Spinal cord (tissue), 9 donors: ENCODE measurements at regions not wholly inside any gene's neighbourhood (a gene's known extent, or its start where the extent isn't known, plus 50 kb on each side); places are given as distances from the start of the nearest gene placed in this dataset.
A peak's percentile ranks its signal among the peaks of the same experiment; 100 is the strongest.

Source experiments
- DNase-seq, 6 donors: peaks; one replicate each; pipeline versions ENCODE4 v3.0.0 to v3.0.0-alpha.2; 2013 to 2015; ENCODE audit warnings: low spot score in 6 of 6, low read depth in 4 of 6
- H3K27ac ChIP-seq: one replicate; pipeline ENCODE4 v1.5.1; 2013; ENCODE audit warnings: low read depth, low read length, control low read depth
- H3K27me3 ChIP-seq: one replicate; pipeline ENCODE4 v1.6.1; 2013; ENCODE audit warnings: low read length; ENCODE audit not compliant: control insufficient read depth, insufficient read depth
- H3K36me3 ChIP-seq: one replicate; pipeline ENCODE4 v1.6.1; 2013; ENCODE audit warnings: low read length; ENCODE audit not compliant: control insufficient read depth, insufficient read depth
- H3K4me1 ChIP-seq: one replicate; pipeline ENCODE4 v1.6.1; 2013; ENCODE audit warnings: low read length; ENCODE audit not compliant: control insufficient read depth, insufficient read depth
- H3K4me3 ChIP-seq: one replicate; pipeline ENCODE4 v1.5.1; 2013; ENCODE audit warnings: low read depth, low read length, control low read depth
- H3K9me3 ChIP-seq: one replicate; pipeline ENCODE4 v1.6.1; 2013; ENCODE audit warnings: low read length; ENCODE audit not compliant: control insufficient read depth, insufficient read depth
- WGBS: methylation state at CpG from one replicate; pipeline ENCODE4 v1.1.5; 2013; ENCODE audit warnings: missing lambda C conversion rate; ENCODE audit not compliant: insufficient coverage; 5-methylcytosine and 5-hydroxymethylcytosine counted together
- donor health status: healthy.

GRCh38 chr18:44180683-44181082 lies 500.0 kb upstream of the SETBP1 start:
- no peak overlapping the region for H3K27ac ChIP-seq
- no peaks in the 10 kb centered on the region for H3K36me3 ChIP-seq
- no peak overlapping the region for H3K4me3 ChIP-seq
- H3K9me3 ChIP-seq, result no peaks in the 10 kb centered on the region
- no peaks in the 10 kb centered on the region for H3K27me3 ChIP-seq
- DNase-seq, result no peak
- no CpG with 5 or more reads among the region's 1 CpG for WGBS
- no peaks in the 10 kb centered on the region for H3K4me1 ChIP-seq

GRCh38 chr18:44181951-44182747 lies 498.5 kb upstream of the SETBP1 start:
- DNase-seq, result peak in 1 of 6 donors; percentile 48
- WGBS, result 90% methylated on average over 2 of the region's 3 CpGs
- no peaks in the 10 kb centered on the region for H3K9me3 ChIP-seq

DNA sequence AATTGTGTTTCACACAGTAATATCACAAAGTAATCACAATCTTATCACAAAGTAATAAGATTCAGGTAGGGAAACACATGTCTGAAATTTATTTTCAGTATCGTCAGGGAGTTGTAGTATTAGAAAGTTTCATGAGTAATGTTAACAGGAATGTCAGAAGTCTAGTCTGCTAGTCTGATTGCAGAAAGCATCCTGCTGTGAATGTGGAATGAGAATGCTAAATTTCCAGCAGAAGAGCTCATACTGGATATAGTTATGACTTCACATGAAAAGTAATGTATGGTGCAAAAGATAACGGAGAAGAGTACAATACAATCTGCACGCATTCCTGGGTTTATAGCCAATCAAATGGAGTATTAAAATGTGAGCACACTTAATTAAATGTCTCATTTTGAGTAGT lies 494.7 kb upstream of the SETBP1 start:
- H3K4me3 ChIP-seq, result no peak overlapping the region
- 87% methylated on average over 3 of the region's 3 CpGs for WGBS

More at GRCh38 chr18:44181951-44182747, 498.5 kb upstream of the SETBP1 start:
- no peak overlapping the region for H3K4me3 ChIP-seq
- H3K36me3 ChIP-seq, result no peaks in the 10 kb centered on the region
- H3K4me1 ChIP-seq, result no peaks in the 10 kb centered on the region
- H3K27me3 ChIP-seq, result no peaks in the 10 kb centered on the region
- no peak overlapping the region for H3K27ac ChIP-seq

GRCh38 chr18:44187090-44187489 lies 493.6 kb upstream of the SETBP1 start:
- Histone ChIP-seq H3K9me3 (no peaks in the 10 kb centered on the region), H3K4me1 (no peaks in the 10 kb centered on the region), H3K27me3 (no peaks in the 10 kb centered on the region), H3K4me3 (no peak overlapping the region), H3K36me3 (no peaks in the 10 kb centered on the region), H3K27ac (no peak overlapping the region)
- no peak for DNase-seq
- no CpG with 5 or more reads among the region's 2 CpGs for WGBS

More for the DNA sequence above, 494.7 kb upstream of the SETBP1 start:
- Histone ChIP-seq H3K36me3 (no peaks in the 10 kb centered on the region), H3K27me3 (no peaks in the 10 kb centered on the region), H3K9me3 (no peaks in the 10 kb centered on the region), H3K4me1 (no peaks in the 10 kb centered on the region), H3K27ac (no peak overlapping the region)
- DNase-seq, result peak in 1 of 6 donors; percentile 51

DNA sequence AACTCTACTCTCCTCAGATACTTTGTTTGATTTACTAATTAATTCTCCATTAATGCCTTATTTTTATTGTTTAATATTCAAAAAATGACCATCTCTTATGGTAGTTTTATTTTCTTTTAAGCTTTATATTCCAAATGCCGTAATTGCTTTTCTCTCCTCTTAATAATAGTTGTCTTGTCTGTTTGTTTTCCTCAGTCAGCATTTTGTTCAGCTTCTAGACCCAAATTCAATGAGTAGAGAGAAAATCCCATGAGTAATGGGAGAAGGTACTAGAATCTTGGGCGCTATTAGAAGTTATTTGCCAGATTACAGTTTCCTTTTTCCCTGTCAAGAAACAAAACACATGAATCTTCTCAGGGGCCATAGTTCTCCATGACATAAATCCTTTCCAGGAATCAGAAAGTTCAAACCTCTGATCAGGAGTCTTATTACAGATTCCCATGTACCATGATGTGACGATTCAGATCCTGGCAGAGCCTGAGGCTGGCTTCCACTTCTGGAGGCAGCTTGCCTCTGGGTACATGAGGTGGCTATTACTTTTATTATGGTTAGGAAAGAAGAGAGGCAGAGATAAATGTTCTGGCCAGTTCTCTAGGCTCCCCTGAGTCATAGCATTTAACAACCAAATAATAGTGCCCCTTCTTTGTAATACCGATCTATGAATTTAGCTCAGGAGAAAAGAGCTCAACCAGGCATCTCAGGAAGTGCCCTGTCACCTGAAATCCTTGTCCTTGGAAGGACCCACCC lies 485.1 kb upstream of the SETBP1 start:
- Histone ChIP-seq H3K27me3 (no peaks in the 10 kb centered on the region), H3K36me3 (no peaks in the 10 kb centered on the region), H3K4me1 (no peaks in the 10 kb centered on the region), H3K4me3 (no peak overlapping the region), H3K27ac (no peak overlapping the region), H3K9me3 (no peaks in the 10 kb centered on the region)
- no peak for DNase-seq
- WGBS, result no CpG with 5 or more reads among the region's 4 CpGs

DNA sequence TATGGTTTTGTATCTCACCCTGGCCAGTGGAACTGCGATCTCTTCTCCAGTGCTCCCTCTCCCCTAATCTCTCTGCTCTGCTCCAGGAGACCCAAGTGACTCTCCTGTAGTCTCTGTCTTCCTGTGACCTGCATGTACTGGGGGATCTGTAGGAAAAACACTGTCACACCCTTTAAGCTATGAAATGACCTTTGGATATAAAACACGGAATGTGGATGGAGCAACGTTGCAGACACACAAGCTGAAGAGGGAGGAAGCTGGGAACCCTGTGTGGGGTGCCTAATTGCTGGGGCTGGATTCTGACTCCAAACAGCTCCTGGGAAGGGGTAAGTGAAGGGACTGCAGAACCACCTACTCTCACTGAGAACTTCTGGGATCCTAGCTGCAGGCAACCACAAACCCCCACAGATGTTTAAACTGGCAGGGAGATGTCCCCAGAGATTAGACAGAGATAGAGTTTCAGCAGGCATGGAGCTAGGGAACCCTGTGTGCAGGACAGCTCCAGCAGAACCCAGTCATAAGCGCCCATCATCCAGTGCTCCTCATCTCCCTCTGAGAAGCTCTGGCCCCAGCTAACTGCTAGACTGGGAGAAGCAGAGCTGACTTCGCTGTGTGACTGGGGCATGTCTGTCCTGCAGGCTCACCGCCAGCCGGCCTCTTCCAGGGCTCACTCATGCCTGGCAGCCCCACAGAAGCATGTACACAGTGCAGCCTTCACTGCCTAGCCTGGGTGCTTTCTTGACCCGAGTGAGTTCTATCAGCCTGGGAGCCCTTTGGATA lies 482.7 kb upstream of the SETBP1 start:
- no peaks in the 10 kb centered on the region for H3K36me3 ChIP-seq
- no peaks in the 10 kb centered on the region for H3K27me3 ChIP-seq
- H3K4me3 ChIP-seq, result no peak overlapping the region
- no peaks in the 10 kb centered on the region for H3K9me3 ChIP-seq
- no peak for DNase-seq
- no peaks in the 10 kb centered on the region for H3K4me1 ChIP-seq
- no peak overlapping the region for H3K27ac ChIP-seq
- WGBS, result 94% methylated on average over 4 of the region's 8 CpGs

DNA sequence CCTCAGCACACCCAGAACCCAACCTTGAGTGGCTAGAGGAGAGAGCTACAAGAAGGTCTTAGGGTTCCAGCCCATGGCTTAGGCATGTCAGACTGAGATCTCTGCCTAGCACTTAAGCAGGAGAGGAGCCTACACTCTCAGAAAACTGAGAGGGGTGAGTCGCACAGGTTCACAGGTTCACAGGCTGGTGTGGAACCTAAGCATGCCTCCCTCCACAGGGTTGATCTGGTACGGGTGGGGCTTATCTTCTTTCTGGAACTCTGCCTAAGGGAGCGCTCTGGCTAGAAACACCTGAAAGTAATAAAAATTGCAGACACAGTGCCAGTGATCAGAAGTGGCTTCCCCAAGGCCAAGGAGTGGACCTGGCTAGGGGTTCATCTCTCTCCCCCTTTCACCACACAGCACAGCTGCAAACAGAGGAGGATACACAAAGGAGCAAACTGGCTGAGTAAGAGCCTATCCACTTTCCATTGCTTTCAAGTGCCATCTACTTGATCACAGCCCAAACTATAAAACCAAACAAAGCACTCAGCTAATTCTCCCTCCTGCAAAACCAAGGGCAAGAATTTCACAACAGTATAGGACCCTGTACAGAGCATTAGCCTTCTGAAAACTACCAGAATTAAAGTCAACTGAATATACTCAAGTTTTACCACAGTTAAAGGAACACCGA lies 481.9 kb upstream of the SETBP1 start:
- H3K4me1 ChIP-seq, result no peaks in the 10 kb centered on the region
- H3K4me3 ChIP-seq, result no peak overlapping the region
- DNase-seq, result no peak
- H3K27me3 ChIP-seq, result no peaks in the 10 kb centered on the region
- H3K27ac ChIP-seq, result no peak overlapping the region
- no peaks in the 10 kb centered on the region for H3K9me3 ChIP-seq
- WGBS, result 98% methylated on average over 4 of the region's 4 CpGs
- no peaks in the 10 kb centered on the region for H3K36me3 ChIP-seq

DNA sequence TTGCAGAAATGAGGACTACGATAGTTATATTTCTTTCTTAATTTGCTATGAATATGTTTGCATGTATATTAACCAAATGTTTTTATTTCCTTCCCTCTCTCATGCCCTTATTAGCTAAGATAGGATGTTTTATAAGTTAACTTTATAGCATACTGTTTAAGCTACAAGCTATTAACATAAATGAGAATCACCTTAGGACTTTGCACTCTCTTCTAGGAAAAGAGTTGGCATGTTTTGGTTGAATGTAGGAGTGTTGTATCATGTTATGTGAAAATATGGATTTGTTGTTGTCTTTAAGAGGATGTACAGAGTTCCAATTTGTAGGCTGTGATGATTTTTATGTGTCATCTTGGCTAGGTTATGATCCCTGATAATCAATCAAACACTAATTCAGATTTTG lies 467.4 kb upstream of the SETBP1 start:
- Histone ChIP-seq H3K27me3 (no peaks in the 10 kb centered on the region), H3K27ac (no peak overlapping the region), H3K4me3 (no peak overlapping the region), H3K36me3 (no peaks in the 10 kb centered on the region), H3K4me1 (no peaks in the 10 kb centered on the region), H3K9me3 (no peaks in the 10 kb centered on the region)
- no peak for DNase-seq
- WGBS, result no CpG with 5 or more reads among the region's 1 CpG

- no peaks in the 10 kb centered on the region for H3K27me3 ChIP-seq
- H3K27ac ChIP-seq, result no peak overlapping the region
- no peak overlapping the region for H3K4me3 ChIP-seq
- no peak for DNase-seq
- H3K36me3 ChIP-seq, result no peaks in the 10 kb centered on the region
- no CpG with 5 or more reads among the region's 2 CpGs for WGBS
- no peaks in the 10 kb centered on the region for H3K4me1 ChIP-seq
- peaks cover under 1% of the 10 kb centered on the region for H3K9me3 ChIP-seq
Measured at GRCh38 chr18:44214396-44214795, 466.3 kb upstream of the SETBP1 start.
